Ishikawa (cell line): ENCODE measurements at regions not wholly inside any gene's neighbourhood (a gene's known extent, or its start where the extent isn't known, plus 50 kb on each side); places are given as distances from the start of the nearest gene placed in this dataset.

Experiments used
- CEBPB ChIP-seq: IDR thresholded peaks from 2 replicates; pipeline ENCODE4 v1.6.1; 2012
- CREB1 ChIP-seq: IDR thresholded peaks from 2 replicates; pipeline ENCODE4 v1.6.1; 2012; ENCODE audit warnings: low read depth
- EGR1 ChIP-seq: IDR thresholded peaks from 2 replicates; pipeline ENCODE4 v1.6.1; 2012
- EP300 ChIP-seq: IDR thresholded peaks from 2 replicates; pipeline ENCODE4 v1.6.1; 2012; ENCODE audit warnings: borderline replicate concordance
- MAX ChIP-seq: IDR thresholded peaks from 2 replicates; pipeline ENCODE4 v1.6.1; 2012
- RAD21 ChIP-seq: IDR thresholded peaks from 2 replicates; pipeline ENCODE4 v1.6.1; 2012; ENCODE audit warnings: low read depth
- REST ChIP-seq: IDR thresholded peaks from 2 replicates; pipeline ENCODE4 v1.6.1; 2012; ENCODE audit warnings: low read depth, mild to moderate bottlenecking
- TAF1 ChIP-seq: IDR thresholded peaks from 2 replicates; pipeline ENCODE4 v1.6.1; 2012; ENCODE audit warnings: low read depth, mild to moderate bottlenecking
- TCF12 ChIP-seq: IDR thresholded peaks from 2 replicates; pipeline ENCODE4 v1.6.1; 2012; ENCODE audit warnings: low read depth
- TEAD4 ChIP-seq: IDR thresholded peaks from 2 replicates; pipeline ENCODE4 v1.6.1; 2012
- USF1 ChIP-seq: IDR thresholded peaks from 2 replicates; pipeline ENCODE4 v1.6.1; 2012
- YY1 ChIP-seq: IDR thresholded peaks from 2 replicates; pipeline ENCODE4 v1.6.1; 2012; ENCODE audit warnings: low read depth

GRCh38 chr15:31470756-31471155 lies 144.1 kb downstream of the KLF13 start:
- TF ChIP-seq REST (no peak), EP300 (no peak), MAX (no peak), TEAD4 (no peak), RAD21 (no peak), EGR1 (no peak), TAF1 (no peak), USF1 (no peak), CEBPB (no peak), CREB1 (no peak), TCF12 (no peak), YY1 (no peak)
